ENCODE measurements at regions not wholly inside any gene's neighbourhood (a gene's known extent, or its start where the extent isn't known, plus 50 kb on each side); places are given as distances from the start of the nearest gene placed in this dataset.

GRCh38 chr5:54656261-54656728 is 138.7 kb downstream of the SNX18 start:
- Mint-ChIP-seq H3K4me1 (ENCODE audit: low read depth in 2 of 2) (peaks cover 35 to 37% of the 10 kb centered on the region in 2 donors), H3K36me3 (no peaks in the 10 kb centered on the region), H3K27ac (peak overlapping the region in 1 of 2 donors; percentile 89), H3K4me3 (no peak overlapping the region), H3K9me3 (no peaks in the 10 kb centered on the region), H3K27me3 (no peaks in the 10 kb centered on the region)
- DNase-seq (ENCODE audit: low spot score) (no peak), ATAC-seq (no peak)

GRCh38 chr5:54655761-54656160 is 138.2 kb downstream of the SNX18 start:
- Mint-ChIP-seq H3K9me3 (no peaks in the 10 kb centered on the region), H3K4me1 (ENCODE audit: low read depth in 2 of 2) (peaks cover 39 to 42% of the 10 kb centered on the region in 2 donors), H3K4me3 (peak overlapping the region; percentile 49), H3K36me3 (no peaks in the 10 kb centered on the region), H3K27ac (peak overlapping the region; percentile 78 to 89), H3K27me3 (no peaks in the 10 kb centered on the region)
- ATAC-seq (no peak), DNase-seq (ENCODE audit: low spot score) (no peak)

GRCh38 chr5:54655266-54655665 is 137.7 kb downstream of the SNX18 start:
- Mint-ChIP-seq H3K9me3 (no peaks in the 10 kb centered on the region), H3K4me3 (peak overlapping the region; percentile 49), H3K36me3 (no peaks in the 10 kb centered on the region), H3K27ac (peak overlapping the region; percentile 78 to 89), H3K4me1 (ENCODE audit: low read depth in 2 of 2) (peaks cover 37 to 42% of the 10 kb centered on the region in 2 donors), H3K27me3 (no peaks in the 10 kb centered on the region)
- no peak for DNase-seq (ENCODE audit: low spot score)
- ATAC-seq: no peak

GRCh38 chr5:54653956-54654614 is 136.5 kb downstream of the SNX18 start:
- no peaks in the 10 kb centered on the region for H3K36me3 Mint-ChIP-seq
- peak; percentile 80 to 87 for ATAC-seq
- H3K27ac Mint-ChIP-seq: peak overlapping the region; percentile 78 to 89
- H3K4me1 Mint-ChIP-seq (ENCODE audit: low read depth in 2 of 2): peaks cover 39 to 42% of the 10 kb centered on the region in 2 donors
- no peaks in the 10 kb centered on the region for H3K9me3 Mint-ChIP-seq
- H3K4me3 Mint-ChIP-seq: peak overlapping the region; percentile 60
- H3K27me3 Mint-ChIP-seq: no peaks in the 10 kb centered on the region
- no peak for DNase-seq (ENCODE audit: low spot score)

GRCh38 chr5:54651482-54652076 is 134.0 kb downstream of the SNX18 start:
- Mint-ChIP-seq H3K27me3 (no peaks in the 10 kb centered on the region), H3K4me3 (no peak overlapping the region), H3K36me3 (peaks cover 7% of the 10 kb centered on the region), H3K27ac (peak overlapping the region; percentile 6 to 89), H3K4me1 (ENCODE audit: low read depth in 2 of 2) (peaks cover 54 to 55% of the 10 kb centered on the region in 2 donors), H3K9me3 (peaks cover 4% of the 10 kb centered on the region)
- DNase-seq (ENCODE audit: low spot score) (no peak), ATAC-seq (no peak)

GRCh38 chr5:54649041-54649504 is 131.5 kb downstream of the SNX18 start:
- no peak for DNase-seq (ENCODE audit: low spot score)
- no peak for ATAC-seq
- Mint-ChIP-seq H3K36me3 (peaks cover 7% of the 10 kb centered on the region), H3K27me3 (no peaks in the 10 kb centered on the region), H3K4me3 (no peak overlapping the region), H3K9me3 (peaks cover 4% of the 10 kb centered on the region), H3K4me1 (ENCODE audit: low read depth in 2 of 2) (peaks cover 59% of the 10 kb centered on the region in 2 donors), H3K27ac (no peak overlapping the region)

- peaks cover 4% of the 10 kb centered on the region for H3K9me3 Mint-ChIP-seq
- no peaks in the 10 kb centered on the region for H3K27me3 Mint-ChIP-seq
- ATAC-seq: peak; percentile 98 to 99
- DNase-seq (ENCODE audit: low spot score): peak; percentile 95
- H3K36me3 Mint-ChIP-seq: peaks cover 7% of the 10 kb centered on the region
- peaks cover 51 to 52% of the 10 kb centered on the region in 2 donors for H3K4me1 Mint-ChIP-seq (ENCODE audit: low read depth in 2 of 2)
- peak overlapping the region; percentile 77 for H3K4me3 Mint-ChIP-seq
- H3K27ac Mint-ChIP-seq: peak overlapping the region; percentile 85 to 89
Measured at GRCh38 chr5:54646356-54647101, 129.0 kb downstream of the SNX18 start.

- peaks cover 46 to 49% of the 10 kb centered on the region in 2 donors for H3K4me1 Mint-ChIP-seq (ENCODE audit: low read depth in 2 of 2)
- no peaks in the 10 kb centered on the region for H3K27me3 Mint-ChIP-seq
- ATAC-seq (no peak), DNase-seq (ENCODE audit: low spot score) (no peak)
- H3K36me3 Mint-ChIP-seq: peaks cover 7% of the 10 kb centered on the region
- H3K9me3 Mint-ChIP-seq: peaks cover 4% of the 10 kb centered on the region
- H3K27ac Mint-ChIP-seq: peak overlapping the region; percentile 85 to 89
- peak overlapping the region; percentile 77 for H3K4me3 Mint-ChIP-seq
Measured at GRCh38 chr5:54645882-54646355, 128.4 kb downstream of the SNX18 start.

- Mint-ChIP-seq H3K4me3 (peak overlapping the region; percentile 77), H3K27ac (peak overlapping the region; percentile 85 to 89), H3K9me3 (peaks cover 4% of the 10 kb centered on the region), H3K27me3 (no peaks in the 10 kb centered on the region), H3K36me3 (peaks cover 7% of the 10 kb centered on the region), H3K4me1 (ENCODE audit: low read depth in 2 of 2) (peaks cover 45 to 46% of the 10 kb centered on the region in 2 donors)
- DNase-seq (ENCODE audit: low spot score) (no peak), ATAC-seq (no peak)
Measured at GRCh38 chr5:54644226-54644625, 126.7 kb downstream of the SNX18 start.

GRCh38 chr5:54643685-54644106 is 126.1 kb downstream of the SNX18 start:
- Mint-ChIP-seq H3K36me3 (peaks cover 7% of the 10 kb centered on the region), H3K27ac (peak overlapping the region; percentile 85 to 89)

GRCh38 chr5:54639621-54640020 is 122.1 kb downstream of the SNX18 start:
- ATAC-seq: no peak

More at GRCh38 chr5:54643685-54644106, 126.1 kb downstream of the SNX18 start:
- Mint-ChIP-seq H3K4me3 (no peak overlapping the region), H3K9me3 (peaks cover 4% of the 10 kb centered on the region), H3K4me1 (ENCODE audit: low read depth in 2 of 2) (peaks cover 45 to 46% of the 10 kb centered on the region in 2 donors), H3K27me3 (no peaks in the 10 kb centered on the region)
- no peak for ATAC-seq
- DNase-seq (ENCODE audit: low spot score): no peak

GRCh38 chr5:54638106-54638505 is 120.5 kb downstream of the SNX18 start:
- ATAC-seq (no peak), DNase-seq (ENCODE audit: low spot score) (no peak)
- peak overlapping the region; percentile 14 for H3K4me3 Mint-ChIP-seq
- H3K9me3 Mint-ChIP-seq: no peaks in the 10 kb centered on the region
- H3K27me3 Mint-ChIP-seq: no peaks in the 10 kb centered on the region
- peak overlapping the region; percentile 33 to 85 for H3K27ac Mint-ChIP-seq
- H3K36me3 Mint-ChIP-seq: no peaks in the 10 kb centered on the region
- H3K4me1 Mint-ChIP-seq (ENCODE audit: low read depth in 2 of 2): peaks cover 23 to 27% of the 10 kb centered on the region in 2 donors

More at GRCh38 chr5:54639621-54640020, 122.1 kb downstream of the SNX18 start:
- H3K27ac Mint-ChIP-seq: no peak overlapping the region
- H3K9me3 Mint-ChIP-seq: no peaks in the 10 kb centered on the region
- DNase-seq (ENCODE audit: low spot score): no peak
- no peaks in the 10 kb centered on the region for H3K36me3 Mint-ChIP-seq
- peaks cover 36 to 39% of the 10 kb centered on the region in 2 donors for H3K4me1 Mint-ChIP-seq (ENCODE audit: low read depth in 2 of 2)
- H3K4me3 Mint-ChIP-seq: no peak overlapping the region
- H3K27me3 Mint-ChIP-seq: no peaks in the 10 kb centered on the region

GRCh38 chr5:54637654-54638053 is 120.1 kb downstream of the SNX18 start:
- peak overlapping the region; percentile 14 for H3K4me3 Mint-ChIP-seq
- peak; percentile 52 to 74 for ATAC-seq
- DNase-seq (ENCODE audit: low spot score): no peak
- H3K36me3 Mint-ChIP-seq: no peaks in the 10 kb centered on the region
- H3K27ac Mint-ChIP-seq: peak overlapping the region; percentile 33 to 85
- H3K4me1 Mint-ChIP-seq (ENCODE audit: low read depth in 2 of 2): peaks cover 23 to 27% of the 10 kb centered on the region in 2 donors
- H3K9me3 Mint-ChIP-seq: no peaks in the 10 kb centered on the region
- H3K27me3 Mint-ChIP-seq: no peaks in the 10 kb centered on the region

All from natural killer cell treated with Interleukin-12 subunit alpha and Interleukin-12 subunit beta and Interleukin-15 and Interleukin-18, amount 100 ng/mL, for 72 hours (primary cell).